HepG2 (cell line): ENCODE measurements at regions not wholly inside any gene's neighbourhood (a gene's known extent, or its start where the extent isn't known, plus 50 kb on each side); places are given as distances from the start of the nearest gene placed in this dataset.
"Not testable (repeated sequence)": the region's sequence is repeated elsewhere in the genome, so short reads cannot be mapped to it uniquely, and the experiment has no call there.

ENCODE experiments used
- ATAC-seq: fragments of 200-7000 bp; cut with Tn5 transposase; 3 replicates; pipeline ENCODE4 v1.9.1; 2020; ENCODE audit warnings: mild to moderate bottlenecking, moderate library complexity
- BruUV-seq: library from RNA; stranded (reverse); fragments of 400-500 nt; replicated peaks from 2 replicates; lab custom pipeline; 2021; lab: Mats Ljungman, UMichigan
- CTCF ChIA-PET: fragments of 300-600 bp; formaldehyde crosslinking; extraction: SDS; loops from one replicate; lab custom pipeline; 2021; ENCODE audit warnings: low total read pairs, inconsistent platforms, low intra/inter-chr PET ratio; lab: Yijun Ruan, JAX
- POLR2A ChIA-PET: fragments of 350-600 bp; sonication (Branson Sonifier 250); formaldehyde crosslinking; loops from one replicate; lab custom pipeline; 2020; ENCODE audit warnings: antibody characterized with exemption, inconsistent platforms; lab: Yijun Ruan, JAX
- DNase-seq: peaks from one replicate; pipeline ENCODE4 v3.0.0-alpha.2; 2015; ENCODE audit warnings: low spot score
- FAIRE-seq: peaks from 3 replicates; lab custom pipeline; 2011; peaks lifted over from hg19 to GRCh38; lab: Jason Lieb, UNC
- H2AFZ ChIP-seq: one replicate; pipeline ENCODE4 v1.6.1; 2011; ENCODE audit warnings: low read length, inconsistent platforms
- H3K27ac ChIP-seq: fragments of 300-600 bp; 3 replicates; pipeline ENCODE4 v1.8.0; 2011; ENCODE audit warnings: mixed run types, mild to moderate bottlenecking, mixed read lengths, low read length, inconsistent platforms; ENCODE audit not compliant: insufficient read depth; ENCODE audit errors: extremely low read length
- H3K27me3 ChIP-seq, 2 experiments: fragments of 200-600 bp in 1 of 2; 2 replicates in 1 of 2; 3 replicates in 1 of 2; pipeline versions ENCODE4 v1.6.0 to v1.8.0; 2011; ENCODE audit warnings: low read length in 2 of 2, mild to moderate bottlenecking in 2 of 2, moderate library complexity in 2 of 2, inconsistent platforms in 1 of 2; ENCODE audit not compliant: insufficient read depth in 2 of 2, control insufficient read depth in 1 of 2
- H3K36me3 ChIP-seq, 2 experiments: fragments of 200-600 bp in 1 of 2; replicated peaks in 1 of 2; 2 replicates in 1 of 2; 3 replicates in 1 of 2; pipeline versions ENCODE4 v1.5.1 to v1.8.0; 2011; ENCODE audit warnings: low read length in 2 of 2, inconsistent platforms in 1 of 2; ENCODE audit not compliant: insufficient read depth in 2 of 2, control insufficient read depth in 1 of 2
- H3K4me1 ChIP-seq: 2 replicates; pipeline ENCODE4 v1.5.1; 2012; ENCODE audit warnings: low read length, inconsistent platforms; ENCODE audit not compliant: insufficient read depth
- H3K4me2 ChIP-seq: 2 replicates; pipeline ENCODE4 v1.6.0; 2011; ENCODE audit warnings: low read depth, low read length, inconsistent platforms
- H3K4me3 ChIP-seq, 3 experiments: fragments of 200-600 bp in 1 of 3; sonication (generic), shearing (Covaris generic) in 1 of 3; replicated peaks in 1 of 3; 2 replicates each; pipeline ENCODE4 v1.5.1; 2011 to 2016; ENCODE audit warnings: low read length in 3 of 3, inconsistent platforms in 2 of 3, low read depth in 2 of 3, mild to moderate bottlenecking in 2 of 3, control low read depth in 1 of 3, mixed read lengths in 1 of 3; ENCODE audit not compliant: insufficient read depth in 1 of 3
- H3K79me2 ChIP-seq: one replicate; pipeline ENCODE4 v1.6.1; 2011; ENCODE audit warnings: low read length, inconsistent platforms; ENCODE audit not compliant: insufficient read depth
- H3K9ac ChIP-seq: 2 replicates; pipeline ENCODE4 v1.6.0; 2011; ENCODE audit warnings: mild to moderate bottlenecking, low read depth, low read length, inconsistent platforms; ENCODE audit not compliant: insufficient read depth
- H3K9me3 ChIP-seq: 2 replicates; pipeline ENCODE4 v1.5.1; 2012; ENCODE audit warnings: mild to moderate bottlenecking, low read length
- H4K20me1 ChIP-seq: 2 replicates; pipeline ENCODE4 v1.6.0; 2011; ENCODE audit warnings: inconsistent platforms, mild to moderate bottlenecking, low read length, moderate library complexity; ENCODE audit not compliant: insufficient read depth
- FOSL2 ChIP-seq: sonication (generic); formaldehyde crosslinking; IDR thresholded peaks from 2 replicates; pipeline ENCODE4 v1.4.0; 2020; ENCODE audit warnings: missing genetic modification reagents
- FOXP1 ChIP-seq, 2 experiments: fragments of 450-650 bp in 1 of 2; IDR thresholded peaks; 2 replicates each; pipeline ENCODE4 v1.6.1; 2017 to 2018; ENCODE audit warnings: antibody characterized with exemption in 1 of 2
- HOXD1 ChIP-seq: sonication (generic); formaldehyde crosslinking; IDR thresholded peaks from 2 replicates; pipeline ENCODE4 v1.5.0; 2020; ENCODE audit warnings: missing genetic modification reagents
- KLF16 ChIP-seq, 2 experiments: sonication (generic) in 1 of 2; formaldehyde crosslinking in 1 of 2; IDR thresholded peaks; 2 replicates each; pipeline versions ENCODE4 v1.6.1 to v1.8.0; 2016 to 2023; ENCODE audit warnings: missing genetic modification reagents in 2 of 2, missing compliant biosample characterization in 1 of 2
- POLR2A ChIP-seq, 2 experiments: IDR thresholded peaks; 2 replicates each; pipeline ENCODE4 v1.6.1; 2011; ENCODE audit warnings: low read depth in 2 of 2, low read length in 2 of 2, mild to moderate bottlenecking in 1 of 2, moderate library complexity in 1 of 2; ENCODE audit not compliant: insufficient read depth in 1 of 2
- RBM22 ChIP-seq: fragments of 200-400 bp; formaldehyde crosslinking; optimal IDR thresholded peaks from 2 replicates; pipeline ENCODE3; 2017; ENCODE audit warnings: mild to moderate bottlenecking, low read length, moderate library complexity
- SKIL ChIP-seq: sonication (generic); formaldehyde crosslinking; IDR thresholded peaks from 2 replicates; pipeline ENCODE4 v1.8.0; 2022; ENCODE audit warnings: missing genetic modification reagents, mild to moderate bottlenecking, moderate library complexity, borderline replicate concordance
- TBX3 ChIP-seq: fragments of 450-650 bp; IDR thresholded peaks from 2 replicates; pipeline ENCODE4 v1.6.1; 2017; ENCODE audit warnings: antibody characterized with exemption, mild to moderate bottlenecking, inconsistent platforms, borderline replicate concordance
- TOE1 ChIP-seq: sonication (generic); formaldehyde crosslinking; IDR thresholded peaks from 2 replicates; pipeline ENCODE4 v1.4.0; 2020; ENCODE audit warnings: mild to moderate bottlenecking, missing genetic modification reagents
- ZNF207 ChIP-seq: fragments of 450-650 bp; IDR thresholded peaks from 2 replicates; pipeline ENCODE4 v1.6.1; 2016; ENCODE audit warnings: antibody characterized with exemption, borderline replicate concordance
- WGBS: methylation state at CpG from one replicate; pipeline ENCODE4 v1.1.6; 2017; ENCODE audit warnings: low lambda C conversion rate; 5-methylcytosine and 5-hydroxymethylcytosine counted together
- in situ Hi-C: cut with HindIII; loops from 2 replicates; pipeline ENCODE4 v1.10.0; 2017; ENCODE audit warnings: low pct_unique_long_range_greater_than_20kb; ENCODE audit not compliant: extremely low pct_ligation_motif_present
- intact Hi-C: fragments of 100-400 bp; cut with micrococcal nuclease; formaldehyde crosslinking; loops from one replicate; pipeline ENCODE4 v1.10.0; 2022; ENCODE audit not compliant: unreplicated experiment

DNA sequence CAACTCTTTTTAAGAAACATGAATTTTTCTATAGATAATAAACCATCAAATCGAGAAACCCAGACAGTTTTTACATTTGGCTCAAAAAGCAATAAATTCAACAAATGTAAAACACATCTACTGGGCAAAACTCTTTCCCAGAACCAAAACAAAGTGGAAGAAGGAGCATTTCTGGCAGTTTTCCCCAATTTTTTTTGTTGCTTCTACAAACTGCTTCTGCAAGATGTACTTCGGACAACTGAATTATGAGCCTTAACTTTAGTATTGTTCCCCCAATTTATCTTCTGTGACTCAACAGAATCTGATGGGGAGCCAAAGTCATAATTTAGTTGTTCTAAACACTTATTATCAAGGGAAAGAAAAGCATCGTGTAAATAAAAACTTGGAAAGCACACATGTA is 1047.2 kb downstream of the CDH11 start (continued):
- TF ChIP-seq ZNF207 (no peak), POLR2A (IDR thresholded peaks at IDR 0.05; ENCODE audit: insufficient read depth in 1 of 2, low read depth in 2 of 2, low read length in 2 of 2) (no peak), HOXD1 (CRISPR knock-in tag) (no peak), SKIL (no peak), FOXP1 (IDR thresholded peaks at IDR 0.05) (no peak), FOXP1 (CRISPR knock-in tag; IDR thresholded peaks at IDR 0.05) (no peak), RBM22 (no peak), TOE1 (no peak), FOSL2 (CRISPR knock-in tag) (no peak), TBX3 (no peak), KLF16 (CRISPR knock-in tag; IDR thresholded peaks at IDR 0.05) (no peak)

- H2AFZ ChIP-seq, H3K27me3 ChIP-seq, DNase-seq, intact Hi-C loops, H4K20me1 ChIP-seq, H3K36me3 ChIP-seq, ATAC-seq, CTCF ChIA-PET, H3K4me1 ChIP-seq, H3K9me3 ChIP-seq, H3K9ac ChIP-seq, H3K4me2 ChIP-seq, in situ Hi-C loops, POLR2A ChIA-PET, FAIRE-seq, H3K4me3 ChIP-seq, H3K27ac ChIP-seq, BruUV-seq, H3K79me2 ChIP-seq: not testable (repeated sequence)
- WGBS, result 75% methylated on average over 13 of the region's 34 CpGs
These were observed 1049.6 kb downstream of the CDH11 start for GRCh38 chr16:64072131-64072730.
